ENCODE measurements at regions not wholly inside any gene's neighbourhood (a gene's known extent, or its start where the extent isn't known, plus 50 kb on each side); places are given as distances from the start of the nearest gene placed in this dataset.

GRCh38 chr7:55639640-55640039 is 67.3 kb upstream of the VOPP1 start:
- DNase-seq, result no peak

DNA sequence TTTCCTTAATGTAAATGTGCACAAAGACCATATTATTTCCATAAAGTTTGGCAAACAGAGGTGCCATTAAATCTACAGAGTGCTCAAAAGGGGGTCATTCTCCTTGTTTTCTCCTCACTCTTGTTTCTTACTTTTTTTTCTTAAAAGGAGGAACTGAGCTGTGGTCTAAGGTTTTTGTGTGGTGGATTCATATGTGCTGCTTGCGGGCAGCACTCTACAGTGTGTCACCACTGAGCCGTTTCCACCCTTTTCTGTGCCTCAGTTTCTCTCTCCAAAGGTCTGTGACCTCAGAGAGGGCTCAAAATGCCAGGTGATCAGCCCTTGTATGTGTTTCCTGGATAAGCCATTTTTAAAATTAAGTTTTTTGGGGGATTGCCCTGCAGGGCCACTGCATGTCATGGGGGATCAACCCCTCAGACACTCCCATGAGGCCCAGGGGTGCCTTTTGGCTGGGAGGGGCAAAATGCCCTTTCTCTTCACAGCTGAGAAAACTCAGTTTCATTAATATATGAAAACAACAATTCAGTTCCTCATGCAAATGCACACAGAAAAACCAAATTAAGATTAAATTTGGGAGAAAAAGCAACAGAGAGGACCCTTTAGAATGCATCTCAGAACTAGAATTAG is 56.9 kb upstream of the VOPP1 start:
- no peak for DNase-seq

GRCh38 chr7:55624813-55625212 is 52.5 kb upstream of the VOPP1 start:
- DNase-seq, result no peak

- no peak for DNase-seq
Measured at GRCh38 chr7:55623617-55624016, 51.3 kb upstream of the VOPP1 start.

DNA sequence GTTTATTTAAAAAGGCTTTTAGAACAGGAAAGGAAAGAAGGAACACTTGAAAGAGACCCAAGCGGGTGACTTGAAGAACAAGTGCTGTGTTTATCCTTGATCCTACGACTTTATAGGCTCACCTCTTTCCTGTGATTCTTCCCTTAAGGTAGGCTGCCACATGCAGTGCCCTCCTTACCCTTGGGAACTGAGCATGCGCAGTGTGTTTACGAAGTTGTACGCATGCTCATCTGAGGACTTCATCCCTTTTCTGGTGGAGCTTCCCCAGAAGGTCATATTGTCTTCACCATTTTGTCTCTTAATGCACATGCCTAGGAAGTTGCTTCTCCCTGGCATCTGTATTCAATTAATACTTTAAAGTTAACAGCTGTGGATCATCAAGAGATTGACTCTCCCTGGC is 49.9 kb upstream of the VOPP1 start:
- DNase-seq, result no peak
